H9 (cell line): ENCODE measurements at regions not wholly inside any gene's neighbourhood (a gene's known extent, or its start where the extent isn't known, plus 50 kb on each side); places are given as distances from the start of the nearest gene placed in this dataset.

Experiments used
- DNase-seq: peaks from one replicate; pipeline ENCODE4 v3.0.0-alpha.2; 2017
- H2AFZ ChIP-seq: one replicate; pipeline ENCODE4 v1.6.1; 2013; ENCODE audit warnings: mild to moderate bottlenecking, low read length, control low read depth, moderate library complexity
- H2AK5ac ChIP-seq: 2 replicates; pipeline ENCODE4 v1.6.1; 2013; ENCODE audit warnings: low read length, control low read depth, mixed read lengths; ENCODE audit not compliant: insufficient read length
- H2BK120ac ChIP-seq: one replicate; pipeline ENCODE4 v1.6.1; 2013; ENCODE audit warnings: low read depth, mild to moderate bottlenecking, low read length, control low read depth, inconsistent platforms; ENCODE audit not compliant: poor library complexity, severe bottlenecking
- H2BK12ac ChIP-seq: 2 replicates; pipeline ENCODE4 v1.6.1; 2013; ENCODE audit warnings: low read length, control low read depth, mixed read lengths, low read depth; ENCODE audit not compliant: insufficient read length
- H2BK15ac ChIP-seq: 2 replicates; pipeline ENCODE4 v1.6.1; 2013; ENCODE audit warnings: low read depth, low read length, control low read depth
- H2BK20ac ChIP-seq: one replicate; pipeline ENCODE4 v1.6.1; 2013; ENCODE audit warnings: low read depth, mild to moderate bottlenecking, low read length, control low read depth, inconsistent platforms; ENCODE audit not compliant: poor library complexity, severe bottlenecking
- H2BK5ac ChIP-seq: 2 replicates; pipeline ENCODE4 v1.6.1; 2013; ENCODE audit warnings: low read length, control low read depth, mixed read lengths; ENCODE audit not compliant: insufficient read length
- H3K14ac ChIP-seq: 2 replicates; pipeline ENCODE4 v1.6.1; 2013; ENCODE audit warnings: low read length, control low read depth; ENCODE audit not compliant: insufficient read depth
- H3K18ac ChIP-seq: 2 replicates; pipeline ENCODE4 v1.6.1; 2013; ENCODE audit warnings: low read depth, mild to moderate bottlenecking, mixed read lengths, low read length, control low read depth; ENCODE audit not compliant: insufficient read length
- H3K23ac ChIP-seq: 2 replicates; pipeline ENCODE4 v1.6.1; 2013; ENCODE audit warnings: low read length, control low read depth, mixed read lengths, low read depth; ENCODE audit not compliant: insufficient read length
- H3K23me2 ChIP-seq: 2 replicates; pipeline ENCODE4 v1.6.1; 2013; ENCODE audit warnings: low read depth, mild to moderate bottlenecking, mixed read lengths, low read length, control low read depth; ENCODE audit not compliant: insufficient read length, poor library complexity, severe bottlenecking
- H3K27ac ChIP-seq: 2 replicates; pipeline ENCODE4 v1.5.1; 2013; ENCODE audit warnings: low read length, control low read depth, mixed read lengths, low read depth; ENCODE audit not compliant: insufficient read length
- H3K27me3 ChIP-seq: 2 replicates; pipeline ENCODE4 v1.6.1; 2013; ENCODE audit warnings: low read length, control low read depth, inconsistent platforms; ENCODE audit not compliant: insufficient read depth
- H3K4ac ChIP-seq: 2 replicates; pipeline ENCODE4 v1.6.1; 2013; ENCODE audit warnings: low read depth, mild to moderate bottlenecking, control low read depth, inconsistent platforms, low read length, moderate library complexity
- H3K4me1 ChIP-seq: 2 replicates; pipeline ENCODE4 v1.6.1; 2013; ENCODE audit warnings: low read length, control low read depth, inconsistent platforms; ENCODE audit not compliant: insufficient read depth
- H3K4me2 ChIP-seq: 2 replicates; pipeline ENCODE4 v1.6.1; 2013; ENCODE audit warnings: low read length, control low read depth, mixed read lengths; ENCODE audit not compliant: insufficient read length, insufficient read depth
- H3K56ac ChIP-seq: 2 replicates; pipeline ENCODE4 v1.6.1; 2013; ENCODE audit warnings: low read depth, mild to moderate bottlenecking, mixed read lengths, low read length, control low read depth; ENCODE audit not compliant: insufficient read length
- H3K79me1 ChIP-seq: 2 replicates; pipeline ENCODE4 v1.6.1; 2013; ENCODE audit warnings: low read depth, mild to moderate bottlenecking, moderate library complexity, low read length, control low read depth, inconsistent platforms; ENCODE audit not compliant: insufficient read depth, poor library complexity, severe bottlenecking
- H3K79me2 ChIP-seq: 2 replicates; pipeline ENCODE4 v1.6.1; 2013; ENCODE audit warnings: low read length, control low read depth, inconsistent platforms; ENCODE audit not compliant: insufficient read depth
- H3K9ac ChIP-seq: 2 replicates; pipeline ENCODE4 v1.6.1; 2013; ENCODE audit warnings: low read length, control low read depth, mixed read lengths; ENCODE audit not compliant: insufficient read length; ENCODE audit errors: extremely low read depth
- H3K9me3 ChIP-seq: one replicate; pipeline ENCODE4 v1.6.1; 2013; ENCODE audit warnings: low read depth, low read length, inconsistent platforms; ENCODE audit not compliant: control insufficient read depth
- H3T11ph ChIP-seq: one replicate; pipeline ENCODE4 v1.6.1; 2013; ENCODE audit warnings: mild to moderate bottlenecking, low read length, control low read depth, inconsistent platforms
- H4K20me1 ChIP-seq: one replicate; pipeline ENCODE4 v1.6.1; 2013; ENCODE audit not compliant: control insufficient read depth, insufficient read length, insufficient read depth
- H4K5ac ChIP-seq: 2 replicates; pipeline ENCODE4 v1.6.1; 2013; ENCODE audit warnings: low read depth, mild to moderate bottlenecking, mixed read lengths, low read length, control low read depth; ENCODE audit not compliant: insufficient read length
- H4K8ac ChIP-seq: replicated peaks from 2 replicates; pipeline ENCODE4 v1.6.1; 2013; ENCODE audit warnings: low read length, control low read depth, mixed read lengths, low read depth; ENCODE audit not compliant: insufficient read length
- H4K91ac ChIP-seq: 2 replicates; pipeline ENCODE4 v1.6.1; 2013; ENCODE audit warnings: low read depth, mild to moderate bottlenecking, moderate library complexity, mixed read lengths, low read length, control low read depth; ENCODE audit not compliant: insufficient read length
- H3K27ac Mint-ChIP-seq, 3 experiments: 2 replicates in 2 of 3; 3 replicates in 1 of 3; pipeline ENCODE4 v1.8.0; 2020 to 2021; ENCODE audit warnings: mixed read lengths in 3 of 3, mild to moderate bottlenecking in 1 of 3, moderate library complexity in 1 of 3
- H3K27me3 Mint-ChIP-seq: 2 replicates; pipeline ENCODE4 v1.8.0; 2021; ENCODE audit warnings: low read depth, mild to moderate bottlenecking, moderate library complexity, mixed read lengths
- H3K36me3 Mint-ChIP-seq, 3 experiments: 2 replicates in 2 of 3; 3 replicates in 1 of 3; pipeline ENCODE4 v1.8.0; 2020 to 2021; ENCODE audit warnings: low read depth in 3 of 3, mixed read lengths in 3 of 3; ENCODE audit not compliant: insufficient read depth in 1 of 3
- H3K4me1 Mint-ChIP-seq, 2 experiments: 2 replicates each; pipeline ENCODE4 v1.8.0; 2020; ENCODE audit warnings: mixed read lengths in 2 of 2
- H3K4me3 Mint-ChIP-seq, 2 experiments: 2 replicates in 1 of 2; 3 replicates in 1 of 2; pipeline ENCODE4 v1.8.0; 2020 to 2021; ENCODE audit warnings: mild to moderate bottlenecking in 2 of 2, mixed read lengths in 2 of 2, moderate library complexity in 1 of 2
- H3K9me3 Mint-ChIP-seq, 2 experiments: 2 replicates in 1 of 2; 3 replicates in 1 of 2; pipeline ENCODE4 v1.8.0; 2020; ENCODE audit warnings: mild to moderate bottlenecking in 2 of 2, mixed read lengths in 2 of 2, moderate library complexity in 1 of 2
- TF ChIP-seq, protein P1 (sequence below): fragments of 200-600 bp; sonication (generic); conservative IDR thresholded peaks from 3 replicates; pipeline ENCODE4 v1.8.0; 2021; ENCODE audit warnings: antibody characterized with exemption, mild to moderate bottlenecking

DNA sequence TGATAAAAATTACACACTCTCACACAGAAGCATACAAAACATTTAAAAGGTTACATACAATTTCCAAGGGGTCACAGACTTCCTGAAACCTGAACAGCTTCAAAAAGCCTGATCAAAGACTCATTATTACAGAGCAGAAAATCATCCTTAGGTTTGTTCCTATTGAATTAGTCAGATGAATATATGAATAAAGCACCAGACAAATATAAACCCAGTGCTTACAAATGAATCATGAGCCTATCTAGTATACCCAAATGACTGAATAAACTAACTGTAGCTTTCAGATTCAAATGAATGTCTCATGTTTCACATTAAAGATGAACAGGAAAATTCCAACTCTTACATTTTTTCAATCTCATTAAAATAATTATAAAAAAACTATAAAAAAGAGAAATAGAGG lies 550.3 kb downstream of the SUCLG1 start:
- Histone ChIP-seq H3K79me1 (no peaks in the 10 kb centered on the region), H3K56ac (no peak overlapping the region), H3K4ac (no peak overlapping the region), H3K23me2 (no peaks in the 10 kb centered on the region), H3K27me3 (no peaks in the 10 kb centered on the region), H3K18ac (no peak overlapping the region), H2BK12ac (no peak overlapping the region), H4K8ac (no peak overlapping the region), H3K4me1 (no peaks in the 10 kb centered on the region), H2BK5ac (no peak overlapping the region), H2AK5ac (no peak overlapping the region), H2AFZ (no peak overlapping the region), H3K4me2 (no peak overlapping the region), H4K5ac (no peak overlapping the region), H3K14ac (no peak overlapping the region), H3T11ph (no peak overlapping the region), H4K20me1 (no peaks in the 10 kb centered on the region), H3K9ac (no peak overlapping the region), H4K91ac (no peak overlapping the region), H2BK15ac (no peak overlapping the region), H3K9me3 (no peaks in the 10 kb centered on the region), H3K23ac (no peak overlapping the region), H3K79me2 (no peaks in the 10 kb centered on the region), H2BK120ac (no peak overlapping the region), H3K27ac (no peak overlapping the region), H2BK20ac (no peak overlapping the region)
- peaks cover 0 to 10% (median 9%) of the 10 kb centered on the region in 3 experiments; a peak in 5 of 7 replicates for H3K36me3 Mint-ChIP-seq
- TF ChIP-seq, protein P1, sequence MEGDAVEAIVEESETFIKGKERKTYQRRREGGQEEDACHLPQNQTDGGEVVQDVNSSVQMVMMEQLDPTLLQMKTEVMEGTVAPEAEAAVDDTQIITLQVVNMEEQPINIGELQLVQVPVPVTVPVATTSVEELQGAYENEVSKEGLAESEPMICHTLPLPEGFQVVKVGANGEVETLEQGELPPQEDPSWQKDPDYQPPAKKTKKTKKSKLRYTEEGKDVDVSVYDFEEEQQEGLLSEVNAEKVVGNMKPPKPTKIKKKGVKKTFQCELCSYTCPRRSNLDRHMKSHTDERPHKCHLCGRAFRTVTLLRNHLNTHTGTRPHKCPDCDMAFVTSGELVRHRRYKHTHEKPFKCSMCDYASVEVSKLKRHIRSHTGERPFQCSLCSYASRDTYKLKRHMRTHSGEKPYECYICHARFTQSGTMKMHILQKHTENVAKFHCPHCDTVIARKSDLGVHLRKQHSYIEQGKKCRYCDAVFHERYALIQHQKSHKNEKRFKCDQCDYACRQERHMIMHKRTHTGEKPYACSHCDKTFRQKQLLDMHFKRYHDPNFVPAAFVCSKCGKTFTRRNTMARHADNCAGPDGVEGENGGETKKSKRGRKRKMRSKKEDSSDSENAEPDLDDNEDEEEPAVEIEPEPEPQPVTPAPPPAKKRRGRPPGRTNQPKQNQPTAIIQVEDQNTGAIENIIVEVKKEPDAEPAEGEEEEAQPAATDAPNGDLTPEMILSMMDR: no peak
- no peaks in the 10 kb centered on the region for H3K4me1 Mint-ChIP-seq
- no peak overlapping the region for H3K4me3 Mint-ChIP-seq
- no peak for DNase-seq
- no peak overlapping the region for H3K27ac Mint-ChIP-seq
- no peaks in the 10 kb centered on the region for H3K27me3 Mint-ChIP-seq
- H3K9me3 Mint-ChIP-seq: peaks cover 10 to 14% of the 10 kb centered on the region in 2 experiments
